Astrocyte (in vitro differentiated cells and primary cell): ENCODE measurements at regions not wholly inside any gene's neighbourhood (a gene's known extent, or its start where the extent isn't known, plus 50 kb on each side); places are given as distances from the start of the nearest gene placed in this dataset.

Experiments
- DNase-seq: peaks from one replicate; pipeline ENCODE4 v3.0.0-alpha.2; 2010; ENCODE audit warnings: low read depth
- FAIRE-seq: peaks from 2 replicates; lab custom pipeline; 2011; peaks lifted over from hg19 to GRCh38; lab: Jason Lieb, UNC
- H2AFZ ChIP-seq: 2 replicates; pipeline ENCODE4 v1.6.0; 2012; ENCODE audit warnings: low read depth, low read length, inconsistent platforms
- H3K27ac ChIP-seq: 2 replicates; pipeline ENCODE4 v1.5.1; 2011; ENCODE audit warnings: low read depth, low read length, inconsistent platforms
- H3K27me3 ChIP-seq: 2 replicates; pipeline ENCODE4 v1.6.0; 2011; ENCODE audit warnings: low read length, inconsistent platforms; ENCODE audit not compliant: insufficient read depth
- H3K36me3 ChIP-seq: 2 replicates; pipeline ENCODE4 v1.5.1; 2011; ENCODE audit warnings: low read length, inconsistent platforms; ENCODE audit not compliant: insufficient read depth
- H3K4me1 ChIP-seq: 2 replicates; pipeline ENCODE4 v1.5.1; 2011; ENCODE audit warnings: low read length, inconsistent platforms; ENCODE audit not compliant: insufficient read depth
- H3K4me2 ChIP-seq: 2 replicates; pipeline ENCODE4 v1.6.0; 2012; ENCODE audit warnings: low read length, inconsistent platforms
- H3K4me3 ChIP-seq: 2 replicates; pipeline ENCODE4 v1.5.1; 2011; ENCODE audit warnings: low read depth, mild to moderate bottlenecking, low read length, inconsistent platforms; ENCODE audit not compliant: insufficient read depth
- H3K79me2 ChIP-seq: 2 replicates; pipeline ENCODE4 v1.6.0; 2012; ENCODE audit warnings: mild to moderate bottlenecking, low read length, inconsistent platforms; ENCODE audit not compliant: insufficient read depth
- H3K9ac ChIP-seq: 2 replicates; pipeline ENCODE4 v1.6.0; 2012; ENCODE audit warnings: mild to moderate bottlenecking, low read length, inconsistent platforms
- H3K9me3 ChIP-seq: 2 replicates; pipeline ENCODE4 v1.5.1; 2012; ENCODE audit warnings: low read depth, mild to moderate bottlenecking, low read length, inconsistent platforms; ENCODE audit not compliant: insufficient read depth
- H4K20me1 ChIP-seq: 2 replicates; pipeline ENCODE4 v1.6.0; 2012; ENCODE audit warnings: low read length, inconsistent platforms; ENCODE audit not compliant: insufficient read depth
- H3K27ac Mint-ChIP-seq: one replicate; pipeline ENCODE4 v1.8.0; 2021; ENCODE audit warnings: mild to moderate bottlenecking, mixed read lengths; ENCODE audit not compliant: unreplicated experiment
- H3K27me3 Mint-ChIP-seq: one replicate; pipeline ENCODE4 v1.8.0; 2021; ENCODE audit warnings: low read depth, mixed read lengths; ENCODE audit not compliant: unreplicated experiment
- H3K36me3 Mint-ChIP-seq: one replicate; pipeline ENCODE4 v1.8.0; 2021; ENCODE audit warnings: low read depth, mixed read lengths; ENCODE audit not compliant: unreplicated experiment
- H3K4me1 Mint-ChIP-seq: one replicate; pipeline ENCODE4 v1.8.0; 2021; ENCODE audit warnings: low read depth, mixed read lengths; ENCODE audit not compliant: unreplicated experiment
- H3K4me3 Mint-ChIP-seq: one replicate; pipeline ENCODE4 v1.8.0; 2021; ENCODE audit warnings: mild to moderate bottlenecking, moderate library complexity, mixed read lengths; ENCODE audit not compliant: unreplicated experiment
- H3K9me3 Mint-ChIP-seq: one replicate; pipeline ENCODE4 v1.8.0; 2021; ENCODE audit warnings: mild to moderate bottlenecking, mixed read lengths; ENCODE audit not compliant: unreplicated experiment
- CTCF ChIP-seq: IDR thresholded peaks from 2 replicates; pipeline ENCODE4 v1.5.1; 2011; ENCODE audit warnings: low read depth, mild to moderate bottlenecking, inconsistent platforms, low read length, moderate library complexity; ENCODE audit not compliant: insufficient read depth
- EZH2 ChIP-seq: IDR thresholded peaks from 2 replicates; pipeline ENCODE4 v1.6.1; 2012; ENCODE audit warnings: mild to moderate bottlenecking, low read length, inconsistent platforms; ENCODE audit not compliant: insufficient read depth

GRCh38 chr13:83197316-83197715 is 685.0 kb downstream of the SLITRK1 start:
- Mint-ChIP-seq H3K27me3 (no peaks in the 10 kb centered on the region), H3K4me1 (no peaks in the 10 kb centered on the region), H3K4me3 (no peak overlapping the region), H3K36me3 (no peaks in the 10 kb centered on the region), H3K27ac (no peak overlapping the region), H3K9me3 (peaks cover 4% of the 10 kb centered on the region)
- no peak for TF ChIP-seq EZH2
- TF ChIP-seq CTCF = no peak
- Histone ChIP-seq H2AFZ (no peak overlapping the region), H3K27ac (no peak overlapping the region), H3K9me3 (no peaks in the 10 kb centered on the region), H3K4me1 (no peaks in the 10 kb centered on the region), H3K27me3 (no peaks in the 10 kb centered on the region), H3K9ac (no peak overlapping the region), H3K4me2 (no peak overlapping the region), H3K79me2 (no peaks in the 10 kb centered on the region), H4K20me1 (no peaks in the 10 kb centered on the region), H3K4me3 (no peak overlapping the region), H3K36me3 (no peaks in the 10 kb centered on the region)
- DNase-seq = no peak
- FAIRE-seq = no peak

- no peak for TF ChIP-seq EZH2
- Histone ChIP-seq H3K9ac (no peak overlapping the region), H2AFZ (no peak overlapping the region), H3K9me3 (no peaks in the 10 kb centered on the region), H3K4me1 (no peaks in the 10 kb centered on the region), H3K36me3 (no peaks in the 10 kb centered on the region), H3K4me3 (no peak overlapping the region), H3K27ac (no peak overlapping the region), H3K4me2 (no peak overlapping the region), H3K27me3 (no peaks in the 10 kb centered on the region), H4K20me1 (no peaks in the 10 kb centered on the region), H3K79me2 (no peaks in the 10 kb centered on the region)
- DNase-seq (no peak), FAIRE-seq (no peak)
- no peak overlapping the region for H3K27ac Mint-ChIP-seq
- H3K36me3 Mint-ChIP-seq = no peaks in the 10 kb centered on the region
- no peaks in the 10 kb centered on the region for H3K4me1 Mint-ChIP-seq
- H3K9me3 Mint-ChIP-seq = peaks cover 13% of the 10 kb centered on the region
- H3K27me3 Mint-ChIP-seq = no peaks in the 10 kb centered on the region
- no peak overlapping the region for H3K4me3 Mint-ChIP-seq
Measured at GRCh38 chr13:83190020-83190419, 692.3 kb downstream of the SLITRK1 start.

GRCh38 chr13:83184819-83185218 is 697.5 kb downstream of the SLITRK1 start:
- H3K27me3 Mint-ChIP-seq = no peaks in the 10 kb centered on the region
- Histone ChIP-seq H3K9me3 (no peaks in the 10 kb centered on the region), H3K27ac (no peak overlapping the region), H3K36me3 (no peaks in the 10 kb centered on the region), H4K20me1 (no peaks in the 10 kb centered on the region), H3K9ac (no peak overlapping the region), H3K4me2 (no peak overlapping the region), H3K4me1 (no peaks in the 10 kb centered on the region), H3K79me2 (no peaks in the 10 kb centered on the region), H2AFZ (no peak overlapping the region), H3K4me3 (no peak overlapping the region), H3K27me3 (no peaks in the 10 kb centered on the region)
- no peak overlapping the region for H3K27ac Mint-ChIP-seq
- DNase-seq = peak; percentile 21
- FAIRE-seq = no peak
- TF ChIP-seq EZH2 (no peak), CTCF (no peak)
- H3K4me1 Mint-ChIP-seq = no peaks in the 10 kb centered on the region
- H3K36me3 Mint-ChIP-seq = no peaks in the 10 kb centered on the region
- H3K9me3 Mint-ChIP-seq = peaks cover 13% of the 10 kb centered on the region
- H3K4me3 Mint-ChIP-seq = no peak overlapping the region
